ENCODE measurements at regions not wholly inside any gene's neighbourhood (a gene's known extent, or its start where the extent isn't known, plus 50 kb on each side); places are given as distances from the start of the nearest gene placed in this dataset.

DNA sequence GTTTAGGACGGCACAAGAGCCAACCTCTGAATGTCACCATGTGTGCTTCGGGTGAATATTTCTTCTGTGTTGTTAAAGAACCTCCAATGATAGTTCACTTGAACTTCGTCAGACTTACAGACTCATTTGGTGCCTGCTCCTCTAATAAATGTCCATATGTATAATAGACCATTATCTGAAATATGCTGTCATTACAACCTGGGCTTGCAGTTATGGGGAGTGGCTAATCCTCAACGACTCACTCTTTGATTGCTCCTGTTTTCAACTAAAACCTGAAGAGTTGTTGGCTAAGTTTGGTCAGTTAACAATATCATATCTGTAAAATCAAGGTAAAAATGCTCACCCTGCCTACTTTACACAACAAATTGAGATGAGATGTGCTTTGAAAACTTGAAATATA is 298.7 kb upstream of the PTGER4 start:
- TF ChIP-seq, protein P1, sequence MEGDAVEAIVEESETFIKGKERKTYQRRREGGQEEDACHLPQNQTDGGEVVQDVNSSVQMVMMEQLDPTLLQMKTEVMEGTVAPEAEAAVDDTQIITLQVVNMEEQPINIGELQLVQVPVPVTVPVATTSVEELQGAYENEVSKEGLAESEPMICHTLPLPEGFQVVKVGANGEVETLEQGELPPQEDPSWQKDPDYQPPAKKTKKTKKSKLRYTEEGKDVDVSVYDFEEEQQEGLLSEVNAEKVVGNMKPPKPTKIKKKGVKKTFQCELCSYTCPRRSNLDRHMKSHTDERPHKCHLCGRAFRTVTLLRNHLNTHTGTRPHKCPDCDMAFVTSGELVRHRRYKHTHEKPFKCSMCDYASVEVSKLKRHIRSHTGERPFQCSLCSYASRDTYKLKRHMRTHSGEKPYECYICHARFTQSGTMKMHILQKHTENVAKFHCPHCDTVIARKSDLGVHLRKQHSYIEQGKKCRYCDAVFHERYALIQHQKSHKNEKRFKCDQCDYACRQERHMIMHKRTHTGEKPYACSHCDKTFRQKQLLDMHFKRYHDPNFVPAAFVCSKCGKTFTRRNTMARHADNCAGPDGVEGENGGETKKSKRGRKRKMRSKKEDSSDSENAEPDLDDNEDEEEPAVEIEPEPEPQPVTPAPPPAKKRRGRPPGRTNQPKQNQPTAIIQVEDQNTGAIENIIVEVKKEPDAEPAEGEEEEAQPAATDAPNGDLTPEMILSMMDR (IDR thresholded peaks at IDR 0.05) = no peak
- no peak for TF ChIP-seq POLR2A (IDR thresholded peaks at IDR 0.05)
